Neural cell (in vitro differentiated cells): ENCODE measurements at regions not wholly inside any gene's neighbourhood (a gene's known extent, or its start where the extent isn't known, plus 50 kb on each side); places are given as distances from the start of the nearest gene placed in this dataset.

Experiments used
- H2AFZ ChIP-seq: fragments of 200-600, 300-800 bp; sonication (generic), shearing (Covaris generic); 2 replicates; pipeline ENCODE4 v1.6.0; 2014; ENCODE audit warnings: low read depth, mild to moderate bottlenecking, antibody characterized with exemption, low read length, moderate library complexity
- H3F3A ChIP-seq: fragments of 200-600 bp; shearing (Covaris generic); 2 replicates; pipeline ENCODE4 v1.6.1; 2016; ENCODE audit warnings: mild to moderate bottlenecking, moderate library complexity, mixed read lengths, antibody characterized with exemption, low read length; ENCODE audit not compliant: insufficient read depth, poor library complexity, severe bottlenecking
- H3K27ac ChIP-seq: fragments of 200-600, 300-800 bp; sonication (generic), shearing (Covaris generic); 2 replicates; pipeline ENCODE4 v1.5.1; 2014; ENCODE audit warnings: mild to moderate bottlenecking, low read length, moderate library complexity
- H3K27me3 ChIP-seq: fragments of 300-800, 200-600 bp; sonication (generic), shearing (Covaris generic); 2 replicates; pipeline ENCODE4 v1.6.0; 2014; ENCODE audit warnings: mild to moderate bottlenecking, low read depth, low read length, moderate library complexity; ENCODE audit not compliant: insufficient read depth
- H3K36me3 ChIP-seq: fragments of 300-800, 200-600 bp; sonication (generic), shearing (Covaris generic); 2 replicates; pipeline ENCODE4 v1.5.1; 2014; ENCODE audit warnings: mild to moderate bottlenecking, antibody characterized with exemption, low read length, moderate library complexity; ENCODE audit not compliant: insufficient read depth
- H3K4me2 ChIP-seq: fragments of 300-800, 200-600 bp; sonication (generic), shearing (Covaris generic); 2 replicates; pipeline ENCODE4 v1.6.0; 2014; ENCODE audit warnings: mild to moderate bottlenecking, low read length
- H3K4me3 ChIP-seq: fragments of 300-800, 200-600 bp; sonication (generic), shearing (Covaris generic); 2 replicates; pipeline ENCODE4 v1.5.1; 2014; ENCODE audit warnings: mild to moderate bottlenecking, low read length, moderate library complexity
- H3K79me2 ChIP-seq: fragments of 200-600 bp; shearing (Covaris generic); replicated peaks from 2 replicates; pipeline ENCODE4 v1.6.0; 2014; ENCODE audit warnings: mild to moderate bottlenecking, low read length, moderate library complexity; ENCODE audit not compliant: insufficient read depth
- H3K9ac ChIP-seq: fragments of 300-800, 200-600 bp; sonication (generic), shearing (Covaris generic); 2 replicates; pipeline ENCODE4 v1.6.1; 2016; ENCODE audit warnings: mild to moderate bottlenecking, low read length, mixed read lengths
- H3K9me2 ChIP-seq: fragments of 200-600 bp; shearing (Covaris generic); 2 replicates; pipeline ENCODE4 v1.6.1; 2016; ENCODE audit warnings: mild to moderate bottlenecking, low read length, mixed read lengths; ENCODE audit not compliant: insufficient read depth
- H3K9me3 ChIP-seq: fragments of 200-600, 300-800 bp; sonication (generic), shearing (Covaris generic); 2 replicates; pipeline ENCODE4 v1.6.1; 2016; ENCODE audit warnings: mild to moderate bottlenecking, mixed run types, low read length, moderate library complexity, mixed read lengths
- H4K20me1 ChIP-seq: fragments of 200-600 bp; shearing (Covaris generic); 2 replicates; pipeline ENCODE4 v1.6.1; 2016; ENCODE audit warnings: mild to moderate bottlenecking, mixed run types; ENCODE audit not compliant: insufficient read depth
- CTCF ChIP-seq: fragments of 450-650 bp; IDR thresholded peaks from 2 replicates; pipeline ENCODE4 v1.5.1; 2014; ENCODE audit warnings: antibody characterized with exemption, mild to moderate bottlenecking, moderate library complexity; ENCODE audit not compliant: poor library complexity, severe bottlenecking
- EP300 ChIP-seq: fragments of 450-650 bp; conservative IDR thresholded peaks from 2 replicates; pipeline ENCODE4 v1.6.1; 2014; ENCODE audit warnings: antibody characterized with exemption, mild to moderate bottlenecking, moderate library complexity; ENCODE audit not compliant: poor library complexity, severe bottlenecking
- EZH2 ChIP-seq: fragments of 200-600, 300-800 bp; shearing (Covaris generic), sonication (generic); IDR thresholded peaks from 2 replicates; pipeline ENCODE4 v1.6.1; 2014; ENCODE audit warnings: antibody characterized with exemption, low read length, borderline replicate concordance, mild to moderate bottlenecking; ENCODE audit not compliant: insufficient read depth, poor library complexity, severe bottlenecking
- MXI1 ChIP-seq: fragments of 450-650 bp; conservative IDR thresholded peaks from 2 replicates; pipeline ENCODE4 v1.6.1; 2014; ENCODE audit warnings: antibody characterized with exemption, mild to moderate bottlenecking; ENCODE audit not compliant: poor library complexity, severe bottlenecking
- POLR2AphosphoS5 ChIP-seq: IDR thresholded peaks from 2 replicates; pipeline ENCODE4 v1.6.1; 2012
- RAD21 ChIP-seq: fragments of 450-650 bp; conservative IDR thresholded peaks from 2 replicates; pipeline ENCODE4 v1.6.1; 2014; ENCODE audit warnings: antibody characterized with exemption, mild to moderate bottlenecking, moderate library complexity
- REST ChIP-seq: IDR thresholded peaks from 2 replicates; pipeline ENCODE4 v1.6.1; 2012; ENCODE audit warnings: borderline replicate concordance
- SMC3 ChIP-seq: fragments of 450-650 bp; conservative IDR thresholded peaks from 2 replicates; pipeline ENCODE4 v1.6.1; 2014; ENCODE audit warnings: antibody characterized with exemption, mild to moderate bottlenecking, moderate library complexity; ENCODE audit not compliant: poor library complexity
- TAF1 ChIP-seq: IDR thresholded peaks from 2 replicates; pipeline ENCODE4 v1.6.1; 2012; ENCODE audit warnings: low read depth

GRCh38 chr3:48084170-48084569, 68.0 kb upstream of the MAP4 start:
- Histone ChIP-seq H3K4me2 (no peak overlapping the region), H2AFZ (no peak overlapping the region), H3F3A (no peaks in the 10 kb centered on the region), H3K9me3 (no peaks in the 10 kb centered on the region), H4K20me1 (peaks cover 4% of the 10 kb centered on the region), H3K9ac (no peak overlapping the region), H3K4me3 (no peak overlapping the region), H3K36me3 (no peaks in the 10 kb centered on the region), H3K9me2 (no peaks in the 10 kb centered on the region), H3K27ac (no peak overlapping the region), H3K79me2 (peaks cover 62% of the 10 kb centered on the region), H3K27me3 (no peaks in the 10 kb centered on the region)
- TF ChIP-seq TAF1 (no peak), CTCF (no peak), EP300 (no peak), EZH2 (no peak), REST (no peak), SMC3 (no peak), MXI1 (no peak), POLR2AphosphoS5 (no peak), RAD21 (no peak)

GRCh38 chr3:48082580-48083184, 66.5 kb upstream of the MAP4 start:
- H3K9me2 ChIP-seq = no peaks in the 10 kb centered on the region
- H3K9me3 ChIP-seq = no peaks in the 10 kb centered on the region
- no peaks in the 10 kb centered on the region for H3K27me3 ChIP-seq
- TF ChIP-seq SMC3 (no peak), EP300 (no peak), EZH2 (no peak), MXI1 (no peak), POLR2AphosphoS5 (no peak), TAF1 (no peak), CTCF (no peak), REST (no peak), RAD21 (no peak)
- H3F3A ChIP-seq = no peaks in the 10 kb centered on the region
- H3K27ac ChIP-seq = no peak overlapping the region
- no peak overlapping the region for H3K4me3 ChIP-seq
- no peaks in the 10 kb centered on the region for H3K36me3 ChIP-seq
- no peak overlapping the region for H3K9ac ChIP-seq
- no peak overlapping the region for H3K4me2 ChIP-seq
- H2AFZ ChIP-seq = no peak overlapping the region
- peaks cover 70% of the 10 kb centered on the region for H3K79me2 ChIP-seq
- H4K20me1 ChIP-seq = peaks cover 4% of the 10 kb centered on the region
